ENCODE measurements at regions not wholly inside any gene's neighbourhood (a gene's known extent, or its start where the extent isn't known, plus 50 kb on each side); places are given as distances from the start of the nearest gene placed in this dataset.

DNA sequence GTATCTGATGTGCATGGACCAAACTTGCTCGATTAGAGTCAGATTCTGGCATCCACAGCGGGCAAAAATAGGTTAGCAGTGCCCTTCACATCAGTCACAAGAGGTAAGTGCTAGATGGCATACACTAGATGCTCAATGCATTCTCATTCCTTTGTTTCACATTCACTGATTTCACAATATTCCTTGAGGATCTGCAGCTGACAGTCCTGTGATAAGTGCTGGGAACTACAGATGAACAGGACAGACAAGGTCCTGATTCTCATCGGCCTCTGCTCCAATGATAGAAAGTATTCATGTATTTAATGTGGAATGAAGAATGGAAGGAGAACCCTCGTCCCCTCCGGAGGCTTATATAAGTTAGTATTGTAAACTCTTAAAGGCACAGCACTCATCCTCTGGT lies 96.8 kb upstream of the SERPINE2 start:
- Histone ChIP-seq H3K27ac (no peak overlapping the region), H3K4me3 (no peak overlapping the region), H3K4me1 (no peaks in the 10 kb centered on the region), H3K27me3 (ENCODE audit: insufficient read depth in 3 of 3, low read length in 2 of 3) (peaks cover 0 to 2% (median 0%) of the 10 kb centered on the region in 3 donors), H3K36me3 (ENCODE audit: insufficient read depth in 1 of 2, low read depth in 1 of 2) (no peaks in the 10 kb centered on the region), H3K9me3 (no peaks in the 10 kb centered on the region)
- ATAC-seq (no peak), DNase-seq (no peak)
- TF ChIP-seq, protein P1, sequence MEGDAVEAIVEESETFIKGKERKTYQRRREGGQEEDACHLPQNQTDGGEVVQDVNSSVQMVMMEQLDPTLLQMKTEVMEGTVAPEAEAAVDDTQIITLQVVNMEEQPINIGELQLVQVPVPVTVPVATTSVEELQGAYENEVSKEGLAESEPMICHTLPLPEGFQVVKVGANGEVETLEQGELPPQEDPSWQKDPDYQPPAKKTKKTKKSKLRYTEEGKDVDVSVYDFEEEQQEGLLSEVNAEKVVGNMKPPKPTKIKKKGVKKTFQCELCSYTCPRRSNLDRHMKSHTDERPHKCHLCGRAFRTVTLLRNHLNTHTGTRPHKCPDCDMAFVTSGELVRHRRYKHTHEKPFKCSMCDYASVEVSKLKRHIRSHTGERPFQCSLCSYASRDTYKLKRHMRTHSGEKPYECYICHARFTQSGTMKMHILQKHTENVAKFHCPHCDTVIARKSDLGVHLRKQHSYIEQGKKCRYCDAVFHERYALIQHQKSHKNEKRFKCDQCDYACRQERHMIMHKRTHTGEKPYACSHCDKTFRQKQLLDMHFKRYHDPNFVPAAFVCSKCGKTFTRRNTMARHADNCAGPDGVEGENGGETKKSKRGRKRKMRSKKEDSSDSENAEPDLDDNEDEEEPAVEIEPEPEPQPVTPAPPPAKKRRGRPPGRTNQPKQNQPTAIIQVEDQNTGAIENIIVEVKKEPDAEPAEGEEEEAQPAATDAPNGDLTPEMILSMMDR (IDR thresholded peaks at IDR 0.05), result no peak
- intact Hi-C loops (cut with DNase I), result no loop called here
- 76 to 89% (median 83%) methylated on average over 5 of the region's 5 CpGs for WGBS, 3 donors

DNA sequence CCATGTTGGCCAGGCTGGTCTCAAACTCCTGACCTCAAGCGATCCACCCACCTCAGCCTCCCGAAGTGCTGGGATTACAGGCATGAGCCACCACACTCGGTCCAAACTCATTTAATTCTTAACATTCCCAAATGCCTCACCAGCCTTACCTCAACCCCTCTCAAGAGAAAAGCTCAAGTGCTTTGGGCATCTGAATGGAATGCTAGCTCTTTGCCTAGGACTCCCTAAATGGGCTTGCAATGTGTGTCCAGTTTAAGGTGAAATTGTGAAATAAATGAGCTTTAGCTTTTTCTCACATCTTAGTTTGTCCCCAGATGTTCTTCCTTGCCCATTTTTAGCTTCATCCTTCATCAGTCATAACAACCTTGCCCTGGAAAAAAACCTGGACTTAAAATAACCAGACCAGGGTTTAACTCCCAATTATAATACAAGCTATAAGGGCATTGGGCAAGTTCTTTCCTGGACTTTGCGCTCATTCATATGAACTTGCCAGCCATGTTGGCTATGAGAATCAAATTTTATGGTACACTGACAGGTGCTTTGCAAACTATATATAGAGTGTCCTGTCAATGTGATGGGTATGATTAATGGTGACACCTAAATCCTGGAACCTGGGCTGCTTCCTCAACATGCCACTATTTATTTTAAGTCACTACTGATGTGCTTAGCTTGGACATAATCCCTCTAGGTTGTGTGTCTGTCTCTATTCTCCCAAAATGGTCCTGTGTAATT lies 95.1 kb upstream of the SERPINE2 start:
- 37 to 94% (median 94%) methylated on average over 4 of the region's 4 CpGs for WGBS, 3 donors
- Histone ChIP-seq H3K36me3 (ENCODE audit: insufficient read depth in 1 of 2, low read depth in 1 of 2) (no peaks in the 10 kb centered on the region), H3K9me3 (no peaks in the 10 kb centered on the region), H3K27ac (no peak overlapping the region), H3K27me3 (ENCODE audit: insufficient read depth in 3 of 3, low read length in 2 of 3) (peaks cover 0 to 2% (median 0%) of the 10 kb centered on the region in 3 donors), H3K4me1 (no peaks in the 10 kb centered on the region), H3K4me3 (no peak overlapping the region)
- ATAC-seq (peak in 2 of 4 donors; percentile 63 to 66), DNase-seq (no peak)
- TF ChIP-seq, protein P1 (IDR thresholded peaks at IDR 0.05), result no peak
- intact Hi-C loops (cut with DNase I), result no loop called here

DNA sequence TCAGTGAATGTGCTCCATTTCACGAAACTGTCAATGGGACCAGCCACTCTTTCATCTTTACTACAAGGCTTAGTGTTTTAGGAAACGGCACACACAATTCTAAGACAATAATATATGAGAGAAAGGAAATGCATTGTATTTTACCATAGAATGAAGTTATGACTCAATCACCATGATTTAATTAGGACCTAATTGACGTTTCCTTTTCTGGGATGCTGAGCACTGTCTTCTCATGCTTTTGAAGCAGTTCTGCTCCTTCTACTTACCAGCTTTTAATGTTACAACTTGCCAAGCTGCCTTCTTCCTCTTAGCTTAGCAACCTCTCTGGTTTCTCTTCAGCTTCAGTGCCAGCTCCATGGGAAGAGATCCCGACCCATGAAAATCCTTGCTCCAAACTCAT lies 94.3 kb upstream of the SERPINE2 start:
- 67 to 76% (median 76%) methylated on average over 4 of the region's 4 CpGs for WGBS, 3 donors
- no peak for DNase-seq
- intact Hi-C loops (cut with DNase I), result no loop called here

DNA sequence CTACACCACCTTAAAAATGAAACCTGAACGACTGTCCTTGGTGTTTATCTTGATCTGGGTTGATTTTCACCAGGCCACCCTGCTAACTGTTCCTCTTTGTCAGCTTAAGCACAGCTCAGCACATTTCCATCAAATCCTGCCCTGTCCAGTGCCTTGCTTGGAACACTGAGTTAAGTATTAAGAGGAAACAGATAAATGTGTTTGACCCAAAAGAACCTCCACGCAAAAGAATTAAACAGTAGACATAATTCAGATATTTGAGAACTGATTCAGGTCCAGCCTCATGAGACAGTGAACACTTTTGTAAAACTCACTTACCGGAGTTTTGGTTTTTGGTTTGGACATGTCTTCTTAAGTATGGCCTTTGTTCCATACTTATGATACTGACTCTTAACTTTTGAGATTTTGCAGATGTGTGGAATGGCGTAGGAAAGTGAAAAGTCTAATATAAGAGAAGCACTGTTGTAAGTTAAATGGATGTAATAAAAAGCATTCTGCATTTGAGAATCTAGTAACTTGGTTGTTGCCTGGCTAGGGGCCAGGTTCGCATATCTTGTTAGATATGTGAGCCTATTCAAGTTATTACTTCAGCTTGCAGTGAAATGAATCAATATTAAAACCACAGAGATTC lies 88.9 kb upstream of the SERPINE2 start:
- WGBS, 3 donors, result 48 to 64% (median 53%) methylated on average over 5 of the region's 5 CpGs
- Histone ChIP-seq H3K4me1 (no peaks in the 10 kb centered on the region), H3K27ac (no peak overlapping the region), H3K9me3 (no peaks in the 10 kb centered on the region), H3K36me3 (ENCODE audit: insufficient read depth in 1 of 2, low read depth in 1 of 2) (no peaks in the 10 kb centered on the region), H3K4me3 (no peak overlapping the region), H3K27me3 (ENCODE audit: insufficient read depth in 3 of 3, low read length in 2 of 3) (peaks cover 0 to 2% (median 0%) of the 10 kb centered on the region in 3 donors)
- DNase-seq, result no peak
- intact Hi-C loops (cut with DNase I), result no loop called here
- ATAC-seq, result no peak
- TF ChIP-seq, protein P1 (IDR thresholded peaks at IDR 0.05), result no peak

More for the DNA sequence above, 94.3 kb upstream of the SERPINE2 start:
- ATAC-seq, result no peak
- Histone ChIP-seq H3K27me3 (ENCODE audit: insufficient read depth in 3 of 3, low read length in 2 of 3) (peaks cover 0 to 2% (median 0%) of the 10 kb centered on the region in 3 donors), H3K4me1 (no peaks in the 10 kb centered on the region), H3K27ac (no peak overlapping the region), H3K36me3 (ENCODE audit: insufficient read depth in 1 of 2, low read depth in 1 of 2) (no peaks in the 10 kb centered on the region), H3K9me3 (no peaks in the 10 kb centered on the region), H3K4me3 (no peak overlapping the region)
- TF ChIP-seq, protein P1 (IDR thresholded peaks at IDR 0.05), result no peak

Data from psoas muscle (tissue), 7 donors.